Bronchial epithelial cell (primary cell): ENCODE measurements at regions not wholly inside any gene's neighbourhood (a gene's known extent, or its start where the extent isn't known, plus 50 kb on each side); places are given as distances from the start of the nearest gene placed in this dataset.
A peak's percentile ranks its signal among the peaks of the same experiment; 100 is the strongest.

ENCODE experiments used
- DNase-seq: peaks from one replicate; pipeline ENCODE4 v3.0.0-alpha.2; 2010; ENCODE audit warnings: low read depth
- FAIRE-seq: peaks from 2 replicates; lab custom pipeline; 2011; peaks lifted over from hg19 to GRCh38; lab: Jason Lieb, UNC
- H3K27me3 ChIP-seq: 2 replicates; pipeline ENCODE4 v1.5.1; 2011; ENCODE audit warnings: low read length; ENCODE audit not compliant: control insufficient read depth, insufficient read depth
- H3K36me3 ChIP-seq: 2 replicates; pipeline ENCODE4 v1.5.1; 2011; ENCODE audit warnings: low read length; ENCODE audit not compliant: control insufficient read depth, insufficient read depth
- H3K4me3 ChIP-seq: 2 replicates; pipeline ENCODE4 v1.5.1; 2011; ENCODE audit warnings: mild to moderate bottlenecking, low read depth, low read length, control low read depth
- TF ChIP-seq, protein P1 (sequence below): IDR thresholded peaks from 2 replicates; pipeline ENCODE4 v1.5.1; 2011; ENCODE audit warnings: mild to moderate bottlenecking, moderate library complexity, low read length, control low read depth, inconsistent platforms; ENCODE audit not compliant: insufficient read depth, severe bottlenecking

DNA sequence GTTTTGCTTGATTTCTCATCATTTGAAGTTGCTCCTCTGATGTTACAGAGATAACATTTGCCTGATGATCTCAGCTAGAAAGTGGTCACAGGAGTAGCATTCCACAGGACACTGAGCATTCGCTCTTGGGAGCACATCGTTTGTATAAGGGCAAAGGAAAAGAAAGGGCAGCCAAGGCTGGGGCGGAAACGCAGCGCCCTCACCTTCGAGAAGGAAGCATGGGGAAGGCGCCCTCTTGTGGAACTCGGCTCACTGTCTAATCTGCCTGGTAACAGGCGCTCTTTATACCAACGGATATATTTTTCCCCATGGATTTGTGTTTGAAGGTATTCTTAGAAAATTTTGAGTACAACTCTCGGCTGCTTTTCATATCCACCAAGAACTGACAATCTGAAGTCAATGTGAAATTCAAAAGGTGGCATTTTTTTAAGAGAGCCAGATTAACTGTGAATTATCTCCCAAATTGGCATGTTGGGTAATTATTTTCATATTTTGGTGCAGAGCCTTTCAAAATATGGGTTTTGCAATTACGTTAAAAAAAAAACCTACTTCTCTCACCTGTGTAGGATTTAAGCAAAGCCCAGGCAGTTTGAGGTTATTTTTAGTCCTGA lies 172.7 kb downstream of the CAND1 start:
- TF ChIP-seq, protein P1, sequence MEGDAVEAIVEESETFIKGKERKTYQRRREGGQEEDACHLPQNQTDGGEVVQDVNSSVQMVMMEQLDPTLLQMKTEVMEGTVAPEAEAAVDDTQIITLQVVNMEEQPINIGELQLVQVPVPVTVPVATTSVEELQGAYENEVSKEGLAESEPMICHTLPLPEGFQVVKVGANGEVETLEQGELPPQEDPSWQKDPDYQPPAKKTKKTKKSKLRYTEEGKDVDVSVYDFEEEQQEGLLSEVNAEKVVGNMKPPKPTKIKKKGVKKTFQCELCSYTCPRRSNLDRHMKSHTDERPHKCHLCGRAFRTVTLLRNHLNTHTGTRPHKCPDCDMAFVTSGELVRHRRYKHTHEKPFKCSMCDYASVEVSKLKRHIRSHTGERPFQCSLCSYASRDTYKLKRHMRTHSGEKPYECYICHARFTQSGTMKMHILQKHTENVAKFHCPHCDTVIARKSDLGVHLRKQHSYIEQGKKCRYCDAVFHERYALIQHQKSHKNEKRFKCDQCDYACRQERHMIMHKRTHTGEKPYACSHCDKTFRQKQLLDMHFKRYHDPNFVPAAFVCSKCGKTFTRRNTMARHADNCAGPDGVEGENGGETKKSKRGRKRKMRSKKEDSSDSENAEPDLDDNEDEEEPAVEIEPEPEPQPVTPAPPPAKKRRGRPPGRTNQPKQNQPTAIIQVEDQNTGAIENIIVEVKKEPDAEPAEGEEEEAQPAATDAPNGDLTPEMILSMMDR, result peak; percentile 85
- DNase-seq, result peak; percentile 59
- FAIRE-seq, result no peak
- Histone ChIP-seq H3K4me3 (no peak overlapping the region), H3K27me3 (no peaks in the 10 kb centered on the region), H3K36me3 (no peaks in the 10 kb centered on the region)

DNA sequence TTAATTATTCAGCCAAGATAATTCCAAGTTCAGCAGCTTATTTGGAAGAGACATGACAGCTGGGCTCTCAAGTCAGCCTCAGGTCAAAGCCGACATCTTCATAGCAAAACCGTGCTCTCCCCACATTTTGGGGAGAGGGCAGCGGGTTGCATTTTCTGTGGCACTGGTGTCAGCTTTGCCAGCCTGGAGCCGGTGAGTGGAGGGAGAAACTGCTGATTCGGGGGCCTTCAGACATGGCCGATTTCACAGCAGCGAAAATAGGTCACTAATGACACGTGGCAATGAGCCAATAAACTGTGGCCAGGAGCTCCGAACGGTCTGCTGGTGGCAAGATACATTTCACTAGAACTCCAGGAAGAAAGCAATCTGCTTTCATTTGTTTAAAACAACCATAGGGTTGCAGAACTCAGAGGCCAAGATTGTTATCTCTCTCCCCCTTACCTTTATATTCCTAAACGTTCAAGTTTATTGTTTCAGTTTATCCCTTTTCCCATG lies 173.2 kb downstream of the CAND1 start:
- H3K36me3 ChIP-seq, result no peaks in the 10 kb centered on the region

DNA sequence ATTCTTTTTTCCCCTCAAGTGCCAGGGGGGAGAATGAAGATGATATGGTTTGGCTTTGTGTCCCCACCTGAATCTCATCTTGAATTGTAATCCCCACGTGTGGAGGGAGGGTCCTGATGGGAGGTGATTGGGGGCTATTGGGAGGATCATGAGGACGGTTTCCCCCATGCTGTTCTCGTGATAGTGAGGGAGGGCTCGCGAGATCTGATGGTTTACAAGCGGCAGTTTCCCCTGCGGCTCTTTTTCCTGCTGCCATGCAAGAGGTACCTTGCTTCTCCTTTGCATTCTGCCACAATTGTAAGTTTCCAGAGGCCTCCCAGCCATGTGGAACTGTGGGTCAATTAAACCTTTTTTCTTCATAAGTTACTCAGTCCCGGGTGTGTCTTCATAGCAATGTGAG lies 173.7 kb downstream of the CAND1 start:
- Histone ChIP-seq H3K27me3 (no peaks in the 10 kb centered on the region), H3K36me3 (no peaks in the 10 kb centered on the region), H3K4me3 (no peak overlapping the region)
- TF ChIP-seq, protein P1, result no peak
- FAIRE-seq (no peak), DNase-seq (no peak)

More for the DNA sequence above, 173.2 kb downstream of the CAND1 start:
- no peak overlapping the region for H3K4me3 ChIP-seq
- no peak for DNase-seq
- no peaks in the 10 kb centered on the region for H3K27me3 ChIP-seq
- no peak for FAIRE-seq
- TF ChIP-seq, protein P1, result no peak

DNA sequence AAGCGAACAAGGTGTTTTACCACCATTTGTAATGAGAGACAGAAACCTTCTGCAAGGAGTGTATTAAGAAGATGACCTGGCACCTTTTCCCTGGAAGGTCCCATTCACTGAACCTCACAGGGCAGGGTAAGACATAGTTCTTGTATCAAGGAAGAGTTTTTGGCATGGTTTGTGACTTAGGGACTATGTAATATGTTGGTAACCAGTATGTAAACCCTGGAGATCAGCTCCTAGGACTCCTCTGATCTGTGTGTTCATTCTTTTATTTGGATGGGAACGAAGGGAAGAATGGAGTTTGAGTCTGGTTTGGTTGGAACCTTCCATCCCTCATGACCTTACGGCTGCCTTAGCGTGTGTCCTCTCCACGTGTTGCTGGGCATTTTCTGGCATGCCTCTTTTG lies 175.4 kb downstream of the CAND1 start:
- no peak overlapping the region for H3K4me3 ChIP-seq
- no peak for FAIRE-seq
- TF ChIP-seq, protein P1, result no peak
- no peaks in the 10 kb centered on the region for H3K36me3 ChIP-seq
- H3K27me3 ChIP-seq, result no peaks in the 10 kb centered on the region
- DNase-seq, result no peak

DNA sequence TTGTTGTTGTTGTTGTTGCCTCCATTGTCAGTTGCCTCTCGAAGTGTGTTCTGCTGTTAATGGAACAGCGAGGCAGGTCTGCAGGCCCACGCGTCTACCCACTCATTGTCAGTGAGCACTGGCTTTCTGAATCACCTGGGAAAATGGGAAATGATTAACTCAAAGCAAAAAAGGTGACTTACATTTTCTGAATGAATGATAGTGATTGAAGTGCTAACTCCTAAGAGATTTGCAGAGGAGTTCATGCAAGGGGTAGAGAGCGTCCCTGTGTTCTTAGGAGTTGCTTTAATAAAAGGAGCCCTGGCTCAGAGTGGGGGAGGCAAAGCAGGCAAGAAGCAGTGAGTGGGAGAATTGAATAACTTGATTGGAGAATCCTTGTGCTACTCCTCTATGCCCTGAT lies 177.6 kb downstream of the CAND1 start:
- DNase-seq (no peak), FAIRE-seq (no peak)
- Histone ChIP-seq H3K4me3 (no peak overlapping the region), H3K36me3 (no peaks in the 10 kb centered on the region), H3K27me3 (no peaks in the 10 kb centered on the region)
- TF ChIP-seq, protein P1, result no peak

DNA sequence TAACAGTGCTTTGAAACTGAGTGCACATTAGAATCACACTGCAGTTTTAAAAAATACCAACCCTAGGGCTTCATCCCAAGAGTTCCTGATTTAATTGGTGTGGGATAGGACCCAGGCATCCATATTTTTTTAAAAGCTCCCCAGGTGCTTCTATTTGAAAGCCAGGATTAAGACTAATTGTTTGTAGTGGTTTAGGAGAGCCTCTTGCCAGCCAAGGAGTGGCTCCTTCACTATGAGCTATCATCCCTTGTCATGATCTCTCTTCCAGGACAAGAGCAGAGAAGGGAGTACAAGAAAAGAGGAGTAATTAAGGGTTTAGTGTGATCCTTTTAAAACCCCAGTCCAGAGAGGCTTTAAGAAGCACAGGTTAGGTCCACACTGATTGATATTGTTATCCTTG lies 178.0 kb downstream of the CAND1 start:
- Histone ChIP-seq H3K27me3 (no peaks in the 10 kb centered on the region), H3K36me3 (no peaks in the 10 kb centered on the region), H3K4me3 (no peak overlapping the region)
- TF ChIP-seq, protein P1, result no peak
- no peak for FAIRE-seq
- DNase-seq, result no peak
